GM12878 (cell line): ENCODE measurements at regions not wholly inside any gene's neighbourhood (a gene's known extent, or its start where the extent isn't known, plus 50 kb on each side); places are given as distances from the start of the nearest gene placed in this dataset.
"Not testable (repeated sequence)": the region's sequence is repeated elsewhere in the genome, so short reads cannot be mapped to it uniquely, and the experiment has no call there.

Source experiments
- ATAC-seq: fragments of 200-7000 bp; cut with Tn5 transposase; 3 replicates; pipeline ENCODE4 v1.9.1; 2020; ENCODE audit warnings: mild to moderate bottlenecking, moderate library complexity
- BruUV-seq: library from RNA; stranded (reverse); fragments of 400-500 nt; replicated peaks from 2 replicates; lab custom pipeline; 2021; lab: Mats Ljungman, UMichigan
- CTCF ChIA-PET: fragments of 300-600 bp; sonication (Branson Sonifier 250); formaldehyde crosslinking; extraction: SDS; loops from one replicate; lab custom pipeline; 2021; ENCODE audit warnings: inconsistent platforms; lab: Yijun Ruan, JAX
- POLR2A ChIA-PET: fragments of 350-600 bp; formaldehyde crosslinking; extraction: SDS; loops from one replicate; lab custom pipeline; 2021; ENCODE audit warnings: inconsistent platforms; lab: Charles Lee
- RAD21 ChIA-PET: fragments of 300-600 bp; sonication (Branson Sonifier 250); formaldehyde crosslinking; loops from one replicate; lab custom pipeline; 2023; ENCODE audit warnings: antibody characterized with exemption; ENCODE audit not compliant: unreplicated experiment; lab: Charles Lee
- SMC1A ChIA-PET: fragments of 300-600 bp; sonication (Branson Sonifier 250); formaldehyde crosslinking; loops from one replicate; lab custom pipeline; 2023; ENCODE audit not compliant: unreplicated experiment, uncharacterized antibody; lab: Charles Lee
- DNase-seq: peaks from one replicate; pipeline ENCODE4 v3.0.0-alpha.2; 2011; ENCODE audit warnings: low read depth, low spot score
- FAIRE-seq: peaks from 3 replicates; lab custom pipeline; 2011; peaks lifted over from hg19 to GRCh38; lab: Jason Lieb, UNC
- H2AFZ ChIP-seq: 2 replicates; pipeline ENCODE4 v1.6.0; 2011; ENCODE audit warnings: low read depth, low read length, control low read depth; ENCODE audit not compliant: control insufficient read depth
- H3K27ac ChIP-seq: 2 replicates; pipeline ENCODE4 v1.5.1; 2011; ENCODE audit warnings: control low read depth; ENCODE audit not compliant: control insufficient read depth, insufficient read depth
- H3K27me3 ChIP-seq, 2 experiments: replicated peaks in 1 of 2; 2 replicates each; pipeline versions ENCODE4 v1.6.0 to v1.6.1; 2011; ENCODE audit warnings: low read length in 1 of 2; ENCODE audit not compliant: control insufficient read depth in 2 of 2, insufficient read depth in 2 of 2
- H3K36me3 ChIP-seq, 2 experiments: 2 replicates each; pipeline ENCODE4 v1.5.1; 2011; ENCODE audit warnings: low read length in 1 of 2; ENCODE audit not compliant: control insufficient read depth in 2 of 2, insufficient read depth in 2 of 2
- H3K4me1 ChIP-seq: 2 replicates; pipeline ENCODE4 v1.6.1; 2011; ENCODE audit warnings: mild to moderate bottlenecking, low read length, moderate library complexity, mixed read lengths; ENCODE audit not compliant: control insufficient read depth, insufficient read depth
- H3K4me2 ChIP-seq: 2 replicates; pipeline ENCODE4 v1.6.0; 2011; ENCODE audit warnings: control low read depth; ENCODE audit not compliant: control insufficient read depth, insufficient read depth
- H3K4me3 ChIP-seq: fragments of 200-600 bp; sonication (generic); 2 replicates; pipeline ENCODE4 v1.5.1; 2016
- H3K79me2 ChIP-seq: 2 replicates; pipeline ENCODE4 v1.6.0; 2011; ENCODE audit warnings: low read length; ENCODE audit not compliant: control insufficient read depth, insufficient read depth
- H3K9ac ChIP-seq: 2 replicates; pipeline ENCODE4 v1.8.0; 2011; ENCODE audit warnings: low read length, control low read depth, mixed read lengths; ENCODE audit not compliant: control insufficient read depth, insufficient read depth
- H3K9me3 ChIP-seq: replicated peaks from 3 replicates; pipeline ENCODE4 v1.5.1; 2011; ENCODE audit warnings: mild to moderate bottlenecking, low read length; ENCODE audit not compliant: control insufficient read depth, insufficient read depth
- H4K20me1 ChIP-seq: 2 replicates; pipeline ENCODE4 v1.6.0; 2011; ENCODE audit not compliant: control insufficient read depth, insufficient read depth
- CBX5 ChIP-seq: sonication (generic); IDR thresholded peaks from 2 replicates; pipeline ENCODE4 v1.6.1; 2016; ENCODE audit warnings: low read depth, moderate library complexity, mild to moderate bottlenecking, inconsistent platforms
- EED ChIP-seq: sonication (generic); IDR thresholded peaks from 2 replicates; pipeline ENCODE4 v1.6.1; 2016; ENCODE audit warnings: antibody characterized with exemption, low read depth
- ETV6 ChIP-seq, 2 experiments: fragments of 450-650 bp in 1 of 2; IDR thresholded peaks in 1 of 2; conservative IDR thresholded peaks in 1 of 2; 2 replicates each; pipeline ENCODE4 v1.6.1; 2014; ENCODE audit warnings: antibody characterized with exemption in 1 of 2, borderline replicate concordance in 1 of 2, low read depth in 1 of 2, mild to moderate bottlenecking in 1 of 2, moderate library complexity in 1 of 2
- GABPA ChIP-seq: IDR thresholded peaks from 2 replicates; pipeline ENCODE4 v1.6.1; 2014; ENCODE audit warnings: antibody characterized with exemption, low read depth, mild to moderate bottlenecking, inconsistent platforms
- NBN ChIP-seq: fragments of 450-650 bp; IDR thresholded peaks from 2 replicates; pipeline ENCODE4 v1.6.1; 2016
- RUNX3 ChIP-seq: IDR thresholded peaks from 2 replicates; pipeline ENCODE4 v1.6.1; 2012; ENCODE audit warnings: low read length, inconsistent platforms
- SPI1 ChIP-seq: IDR thresholded peaks from 2 replicates; pipeline ENCODE4 v1.6.1; 2011; ENCODE audit warnings: low read depth, mild to moderate bottlenecking, low read length, moderate library complexity, borderline replicate concordance; ENCODE audit not compliant: insufficient read depth
- TARDBP ChIP-seq: IDR thresholded peaks from 2 replicates; pipeline ENCODE4 v1.6.1; 2016; ENCODE audit warnings: borderline replicate concordance
- TCF12 ChIP-seq: IDR thresholded peaks from 2 replicates; pipeline ENCODE4 v1.6.1; 2011; ENCODE audit warnings: low read depth, mild to moderate bottlenecking, low read length
- YY1 ChIP-seq: IDR thresholded peaks from 2 replicates; pipeline ENCODE4 v1.6.1; 2011; ENCODE audit warnings: low read depth, mild to moderate bottlenecking, low read length
- ZNF384 ChIP-seq: IDR thresholded peaks from 2 replicates; pipeline ENCODE4 v1.6.1; 2012; ENCODE audit warnings: low read depth, mild to moderate bottlenecking, low read length, improper control_type of control experiment, borderline replicate concordance
- WGBS: methylation state at CpG from one replicate; pipeline ENCODE4 v1.1.6; 2016; ENCODE audit warnings: low lambda C conversion rate; ENCODE audit not compliant: insufficient replicate concordance, insufficient coverage; ENCODE audit errors: missing lambda C conversion rate; 5-methylcytosine and 5-hydroxymethylcytosine counted together
- in situ Hi-C: fragments of 300-500 bp; cut with MboI; formaldehyde crosslinking; loops from 9 replicates; pipeline ENCODE4 v1.14.3; 2018; ENCODE audit warnings: mixed read lengths
- intact Hi-C: fragments of 100-400 bp; cut with micrococcal nuclease; formaldehyde crosslinking; loops from one replicate; pipeline ENCODE4 v1.14.2; 2022; ENCODE audit not compliant: unreplicated experiment

- WGBS, result 54% methylated on average over 6 of the region's 6 CpGs
Measured at GRCh38 chr16:10272250-10272854, 90.1 kb upstream of the GRIN2A start.

DNA sequence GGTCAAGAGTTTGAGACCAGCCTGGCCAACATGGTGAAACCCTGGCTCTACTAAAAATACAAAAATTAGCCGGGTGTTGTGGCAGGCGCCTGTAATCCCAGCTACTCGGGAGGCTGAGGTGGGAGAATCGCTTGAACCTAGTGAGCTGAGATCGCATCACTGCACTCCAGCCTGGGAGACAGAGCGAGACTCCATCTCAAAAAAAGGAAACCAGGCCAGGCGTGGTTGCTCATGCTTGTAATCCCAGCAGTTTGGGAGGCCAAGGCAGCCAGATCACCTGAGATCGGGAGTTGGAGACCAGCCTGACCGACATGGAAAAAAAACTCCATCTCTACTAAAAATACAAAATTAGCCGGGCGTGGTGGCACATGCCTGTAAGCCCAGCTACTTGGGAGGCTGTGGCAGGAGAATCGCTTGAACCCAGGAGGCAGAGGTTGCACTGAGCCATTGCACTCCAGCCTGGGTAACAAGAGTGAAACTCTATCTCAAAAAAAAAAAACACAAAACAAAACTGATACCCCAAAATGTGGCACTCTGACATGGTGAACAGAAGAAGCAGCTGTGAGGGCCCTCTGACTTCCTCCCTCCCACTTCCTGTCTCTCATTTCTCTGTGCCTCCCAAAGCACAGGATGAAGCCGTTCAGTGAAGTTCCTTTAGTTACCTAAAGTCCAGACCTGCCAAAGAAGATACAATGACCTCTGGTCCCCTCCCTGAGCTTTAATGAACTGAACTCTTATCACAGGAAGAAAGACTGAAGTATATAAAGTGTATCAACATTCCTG is 93.2 kb upstream of the GRIN2A start:
- not testable (repeated sequence) for H3K36me3 ChIP-seq, H3K79me2 ChIP-seq
- H3K4me1 ChIP-seq, result peaks cover 22% of the 10 kb centered on the region
- peak; percentile 77 for TF ChIP-seq TCF12
- peak; percentile 14; the same call in 1 of the 2 replicates for TF ChIP-seq TARDBP
- peak; percentile 67 for TF ChIP-seq EED
- peak; percentile 80 for TF ChIP-seq SPI1
- 0 out of 2 replicates have a peak, but pooled peaks have one; percentile 32 for TF ChIP-seq NBN
- TF ChIP-seq CBX5, result 0 out of 2 replicates have a peak, but pooled peaks have one; percentile 18
- TF ChIP-seq RUNX3, result peak; percentile 52
- TF ChIP-seq GABPA, result peak; percentile 72
- 0 out of 2 replicates have a peak, but pooled peaks have one; percentile 27 for TF ChIP-seq YY1
- TF ChIP-seq ZNF384, result peak; percentile 27; the same call in 1 of the 2 replicates
- TF ChIP-seq ETV6 (conservative IDR thresholded peaks at IDR 0.05 in 1 of 2, IDR thresholded peaks at IDR 0.05 in 1 of 2; ENCODE audit: borderline replicate concordance in 1 of 2, low read depth in 1 of 2), result peak in 1 of 2 experiments; percentile 81; a peak in 2 of 4 replicates
- TF ChIP-seq, all 136 proteins: peak for 11; not testable (repeated sequence) for 125
- H3K4me3 ChIP-seq, in situ Hi-C loops, H3K27me3 ChIP-seq, intact Hi-C loops, BruUV-seq, H3K9me3 ChIP-seq, H4K20me1 ChIP-seq: not testable (repeated sequence)
- ATAC-seq (peak; percentile 93), FAIRE-seq (peak; percentile 95), DNase-seq (peak; percentile 71)
- ChIA-PET CTCF (interaction anchor here (0.7 to 1.1 kb wide), 3 partner anchors 20 to 240 kb away, joined by 3 to 4 read pairs (median 3); no protein-coding TSS in a partner anchor), SMC1A (interaction anchor here (0.6 to 1.6 kb wide), 4 partner anchors 9 to 308 kb away, joined by 3 to 7 read pairs (median 4); no protein-coding TSS in a partner anchor), POLR2A (interaction anchor here (0.6 kb wide), 1 partner anchor 38 kb away, joined by 5 read pairs; no protein-coding TSS in a partner anchor), RAD21 (interaction anchor here (2.0 kb wide), 1 partner anchor 22 kb away, joined by 5 read pairs; no protein-coding TSS in a partner anchor)
- peak overlapping the region; percentile 60 for H3K4me2 ChIP-seq
- WGBS, result 15% methylated on average over 13 of the region's 13 CpGs
- peak overlapping the region; percentile 55 for H3K27ac ChIP-seq
- peak overlapping the region; percentile 80 for H2AFZ ChIP-seq
- H3K9ac ChIP-seq, result peak overlapping the region; percentile 1; the same call in 1 of the 2 replicates

More at GRCh38 chr16:10272250-10272854, 90.1 kb upstream of the GRIN2A start:
- H3K27me3 ChIP-seq, POLR2A ChIA-PET, H3K4me2 ChIP-seq, in situ Hi-C loops, intact Hi-C loops, ATAC-seq, H4K20me1 ChIP-seq, H3K79me2 ChIP-seq, CTCF ChIA-PET, BruUV-seq, FAIRE-seq, H2AFZ ChIP-seq, H3K27ac ChIP-seq, DNase-seq, H3K4me3 ChIP-seq, H3K9ac ChIP-seq, H3K36me3 ChIP-seq, RAD21 ChIA-PET, H3K9me3 ChIP-seq: not testable (repeated sequence)
- H3K4me1 ChIP-seq, result peaks cover 12% of the 10 kb centered on the region
- SMC1A ChIA-PET, result interaction anchor here (2.0 kb wide), 1 partner anchor 42 kb away, joined by 5 read pairs; no protein-coding TSS in a partner anchor
